ENCODE measurements at regions not wholly inside any gene's neighbourhood (a gene's known extent, or its start where the extent isn't known, plus 50 kb on each side); places are given as distances from the start of the nearest gene placed in this dataset.

- H3K79me2 ChIP-seq (ENCODE audit: control insufficient read depth, insufficient read depth, low read length), result no peaks in the 10 kb centered on the region
- H3K27ac ChIP-seq (ENCODE audit: insufficient read depth, low read depth, low read length), result no peak overlapping the region
- H3K9me3 ChIP-seq (replicated peaks; ENCODE audit: control insufficient read depth, insufficient read depth, low read length), result no peaks in the 10 kb centered on the region
- no peak overlapping the region for H3K4me3 ChIP-seq (replicated peaks in 1 of 3; ENCODE audit: insufficient read depth in 1 of 3, low read depth in 1 of 3, low read length in 3 of 3)
- no peaks in the 10 kb centered on the region for H4K20me1 ChIP-seq (replicated peaks; ENCODE audit: control insufficient read depth, extremely low read depth, insufficient read depth, low read length)
- H3K36me3 ChIP-seq (ENCODE audit: control insufficient read depth in 2 of 2, extremely low read depth in 1 of 2, insufficient read depth in 2 of 2, low read length in 2 of 2), result no peaks in the 10 kb centered on the region
- dilution Hi-C loops (cut with MboI; ENCODE audit: extremely low pct_ligation_motif_present, low sequenced_read_pairs), result no loop called here
- intact Hi-C loops (cut with micrococcal nuclease), result no loop called here
- TF ChIP-seq GATA2 (IDR thresholded peaks at IDR 0.05; ENCODE audit: insufficient read depth, insufficient read length, low read depth, low read length), result no peak
- no peak for TF ChIP-seq POLR2AphosphoS5 (IDR thresholded peaks at IDR 0.05; ENCODE audit: insufficient read depth, low read depth, low read length)
- no peak for TF ChIP-seq EZH2 (IDR thresholded peaks at IDR 0.05; ENCODE audit: borderline replicate concordance, low read depth, low read length, severe bottlenecking)
- TF ChIP-seq CTCF (IDR thresholded peaks at IDR 0.05; ENCODE audit: extremely low read depth in 1 of 2, insufficient read depth in 1 of 2, low read depth in 1 of 2, low read length in 2 of 2), result no peak
- no peak for TF ChIP-seq JUN (IDR thresholded peaks at IDR 0.05; ENCODE audit: borderline replicate concordance, insufficient read depth, insufficient read length, low read depth)
- TF ChIP-seq MAX (IDR thresholded peaks at IDR 0.05; ENCODE audit: insufficient read depth, insufficient read length), result no peak
- no peak for TF ChIP-seq FOS (IDR thresholded peaks at IDR 0.05; ENCODE audit: borderline replicate concordance, insufficient read depth, low read length)
- no peak for TF ChIP-seq POLR2A (IDR thresholded peaks at IDR 0.05; ENCODE audit: low read depth, low read length)
- TF ChIP-seq MYC (IDR thresholded peaks at IDR 0.05; ENCODE audit: low read depth, low read length), result no peak
- no peaks in the 10 kb centered on the region for H3K9me1 ChIP-seq (replicated peaks; ENCODE audit: control insufficient read depth, extremely low read depth, insufficient read depth, low read length)
- H3K27me3 ChIP-seq (ENCODE audit: control insufficient read depth in 2 of 2, insufficient read depth in 2 of 2, low read length in 2 of 2), result no peaks in the 10 kb centered on the region
- ChIA-PET CTCF (no interaction called here), POLR2A (no interaction called here)
- DNase-seq (ENCODE audit: low read depth, low spot score) (no peak), FAIRE-seq (no peak)
- no peaks in the 10 kb centered on the region for H3K4me1 ChIP-seq (ENCODE audit: control insufficient read depth, extremely low read depth, insufficient read depth, low read length)
- no TSS peak for BruUV-seq (replicated peaks)
- H2AFZ ChIP-seq (ENCODE audit: low read depth, low read length), result no peak overlapping the region
- H3K9ac ChIP-seq (replicated peaks; ENCODE audit: extremely low read depth, insufficient read depth, low read length), result no peak overlapping the region
- H3K4me2 ChIP-seq (ENCODE audit: insufficient read depth, low read length), result no peak overlapping the region
Measured at GRCh38 chr12:90576707-90577106, 378.3 kb downstream of the CCER1 start.
